ACC112 (cell line): ENCODE measurements at regions not wholly inside any gene's neighbourhood (a gene's known extent, or its start where the extent isn't known, plus 50 kb on each side); places are given as distances from the start of the nearest gene placed in this dataset.

Experiments
- H2AFZ ChIP-seq: fragments of 200-600 bp; sonication (generic); one replicate; pipeline ENCODE4 v1.6.0; 2017; ENCODE audit warnings: antibody characterized with exemption, low read length; ENCODE audit not compliant: unreplicated experiment
- H3K27ac ChIP-seq: fragments of 200-600 bp; sonication (generic); 2 replicates; pipeline ENCODE4 v1.5.1; 2014; ENCODE audit warnings: low read depth, mild to moderate bottlenecking, antibody characterized with exemption, low read length, moderate library complexity
- H3K27me3 ChIP-seq: fragments of 200-600 bp; sonication (generic); 2 replicates; pipeline ENCODE4 v1.6.1; 2014; ENCODE audit warnings: mild to moderate bottlenecking, antibody characterized with exemption, low read length, moderate library complexity, mixed read lengths; ENCODE audit not compliant: insufficient read depth
- H3K36me3 ChIP-seq: fragments of 200-600 bp; sonication (generic); 2 replicates; pipeline ENCODE4 v1.6.1; 2016; ENCODE audit warnings: mild to moderate bottlenecking, antibody characterized with exemption, low read length, moderate library complexity, mixed read lengths; ENCODE audit not compliant: insufficient read depth
- H3K4me1 ChIP-seq: fragments of 200-600 bp; sonication (generic); one replicate; pipeline ENCODE4 v1.6.1; 2016; ENCODE audit warnings: low read length, mixed read lengths; ENCODE audit not compliant: insufficient read depth, unreplicated experiment, control insufficient read depth
- H3K4me3 ChIP-seq: fragments of 200-600 bp; sonication (generic); 2 replicates; pipeline ENCODE4 v1.5.1; 2014; ENCODE audit warnings: mild to moderate bottlenecking, low read depth, low read length
- H3K79me2 ChIP-seq: fragments of 200-600 bp; sonication (generic); one replicate; pipeline ENCODE4 v1.6.0; 2016; ENCODE audit warnings: low read length; ENCODE audit not compliant: control insufficient read depth, unreplicated experiment, insufficient read depth

DNA sequence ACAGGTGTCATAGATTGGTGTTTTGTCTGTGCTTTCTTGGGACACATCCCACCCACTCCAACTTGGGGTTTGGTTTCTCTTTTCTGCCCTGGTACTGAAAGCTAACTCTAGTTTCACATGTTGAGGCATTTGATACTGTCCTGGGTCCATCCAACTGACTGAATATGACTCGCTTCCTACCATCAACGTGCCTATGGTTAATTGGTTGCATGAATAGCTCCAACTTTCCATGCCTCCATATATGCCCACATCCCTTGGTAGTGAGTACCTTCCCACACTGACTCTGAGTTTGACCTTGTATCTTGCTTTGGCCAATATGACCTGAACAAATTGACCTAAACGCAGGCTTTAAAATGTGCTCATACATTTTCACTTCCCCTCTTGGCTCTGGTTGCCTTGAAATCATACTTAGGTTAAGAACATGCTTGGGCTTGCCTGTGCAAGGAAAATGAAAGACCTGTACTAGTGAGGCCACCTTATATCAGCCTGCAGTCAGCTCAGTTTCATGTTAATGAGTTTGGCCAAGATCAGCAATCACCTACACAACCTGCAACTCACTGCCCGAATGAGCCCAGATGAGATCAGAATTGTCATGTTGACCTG, 81.0 kb upstream of the KCNK2 start:
- Histone ChIP-seq H3K4me1 (peaks cover 32% of the 10 kb centered on the region), H3K79me2 (no peaks in the 10 kb centered on the region), H3K36me3 (no peaks in the 10 kb centered on the region), H2AFZ (no peak overlapping the region), H3K27ac (peak overlapping the region; percentile 81), H3K27me3 (no peaks in the 10 kb centered on the region), H3K4me3 (no peak overlapping the region)

DNA sequence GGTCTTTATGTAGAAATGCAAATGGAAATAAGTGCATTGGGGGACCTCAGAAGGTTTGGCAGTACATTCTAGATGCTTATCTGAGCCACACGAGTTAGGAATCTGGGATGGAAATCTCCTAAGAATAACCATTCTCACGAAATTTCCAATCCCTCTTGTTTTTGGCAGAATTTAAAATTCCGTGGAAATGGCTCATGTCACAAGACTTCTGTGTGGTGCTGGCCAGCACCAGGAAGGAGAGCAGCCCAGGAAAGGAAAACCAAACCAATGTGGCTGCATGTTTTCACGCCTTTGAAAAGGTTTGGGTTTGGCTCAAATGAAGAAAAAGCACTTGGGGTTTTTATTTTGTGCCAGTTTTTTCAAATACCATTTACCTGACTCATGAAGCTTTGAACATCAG, 80.1 kb upstream of the KCNK2 start:
- H2AFZ ChIP-seq, result peak overlapping the region; percentile 48
- peaks cover 3% of the 10 kb centered on the region for H3K79me2 ChIP-seq
- H3K27ac ChIP-seq, result peak overlapping the region; percentile 81
- no peaks in the 10 kb centered on the region for H3K27me3 ChIP-seq
- peak overlapping the region; percentile 2; the same call in 1 of the 2 replicates for H3K4me3 ChIP-seq
- H3K4me1 ChIP-seq, result peaks cover 35% of the 10 kb centered on the region
- no peaks in the 10 kb centered on the region for H3K36me3 ChIP-seq

DNA sequence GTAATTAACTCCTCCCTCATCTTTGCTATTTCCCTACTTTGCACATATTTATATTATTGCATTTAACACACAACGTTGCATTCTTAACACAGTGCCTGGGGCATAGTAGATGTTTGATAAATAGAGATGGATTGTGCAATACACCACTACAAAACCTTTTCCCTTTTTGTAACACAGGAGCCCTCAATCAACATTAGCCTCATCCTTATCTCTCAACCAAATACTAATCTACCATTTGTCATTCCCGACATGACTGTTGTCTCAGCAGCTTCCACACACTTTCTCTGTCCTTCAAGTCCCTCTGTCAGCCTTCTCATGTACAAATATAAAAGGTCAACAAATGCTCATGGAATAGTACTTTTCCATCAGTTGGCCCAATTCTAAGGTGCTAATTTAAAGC, 78.9 kb upstream of the KCNK2 start:
- H3K79me2 ChIP-seq, result peaks cover 4% of the 10 kb centered on the region
- no peak overlapping the region for H3K4me3 ChIP-seq
- no peak overlapping the region for H2AFZ ChIP-seq
- no peaks in the 10 kb centered on the region for H3K36me3 ChIP-seq
- H3K27ac ChIP-seq, result no peak overlapping the region
- no peaks in the 10 kb centered on the region for H3K27me3 ChIP-seq
- H3K4me1 ChIP-seq, result peaks cover 46% of the 10 kb centered on the region

DNA sequence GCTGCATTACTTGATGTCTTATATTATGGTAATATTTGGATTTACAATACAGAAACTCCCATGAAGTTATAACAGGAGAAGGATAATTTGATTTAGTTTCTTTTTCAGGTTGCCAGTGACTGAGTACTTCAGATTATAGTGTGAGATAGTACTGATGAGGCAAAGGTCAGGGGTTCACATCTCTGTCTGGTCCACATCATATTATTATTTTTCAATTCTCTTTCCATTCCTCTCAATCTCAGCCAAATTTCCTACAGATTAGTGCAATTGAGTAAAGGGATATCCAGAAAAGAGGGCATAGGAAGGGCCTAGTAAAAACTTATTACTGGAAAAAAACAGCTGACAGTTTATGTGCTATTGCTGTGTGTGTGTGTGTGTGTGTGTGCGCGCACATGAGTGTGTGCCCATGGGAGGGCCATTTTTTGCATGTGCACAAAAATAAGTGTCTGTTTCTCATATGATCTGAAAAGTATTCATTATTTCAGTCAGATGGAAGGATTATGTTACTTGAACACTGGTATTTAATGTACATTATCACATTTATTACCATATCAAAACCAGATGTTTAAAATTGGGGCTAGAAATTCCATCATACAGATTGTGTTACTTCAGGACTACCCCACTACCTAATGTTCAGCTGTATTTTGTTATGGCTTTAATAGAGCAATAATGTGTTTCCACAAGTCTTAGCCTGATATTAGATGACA, 78.3 kb upstream of the KCNK2 start:
- no peaks in the 10 kb centered on the region for H3K27me3 ChIP-seq
- H3K4me1 ChIP-seq, result peaks cover 50% of the 10 kb centered on the region
- H3K4me3 ChIP-seq, result peak overlapping the region; percentile 79; the same call in 1 of the 2 replicates
- peaks cover 4% of the 10 kb centered on the region for H3K79me2 ChIP-seq
- H3K27ac ChIP-seq, result peak overlapping the region; percentile 73
- peak overlapping the region; percentile 92 for H2AFZ ChIP-seq
- H3K36me3 ChIP-seq, result no peaks in the 10 kb centered on the region

DNA sequence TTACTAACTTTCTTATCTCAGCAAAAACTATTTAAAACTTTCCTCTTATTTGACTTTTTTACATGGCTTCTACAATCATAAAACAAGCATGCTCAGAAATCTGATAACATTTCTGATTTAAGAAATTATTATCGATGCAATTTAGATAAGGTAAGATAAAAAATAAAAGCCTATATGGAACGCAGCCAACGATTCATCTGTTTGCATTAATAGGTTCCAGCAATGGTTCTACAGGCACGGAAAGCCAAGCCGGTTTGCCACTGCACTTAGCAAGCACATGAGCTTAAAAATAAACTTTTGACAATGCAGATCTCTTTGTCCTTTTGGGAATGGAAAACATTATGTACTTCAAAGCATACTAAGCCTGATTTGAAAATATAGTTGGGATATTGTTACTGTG, 77.5 kb upstream of the KCNK2 start:
- Histone ChIP-seq H3K36me3 (no peaks in the 10 kb centered on the region), H3K79me2 (peaks cover 4% of the 10 kb centered on the region), H2AFZ (peak overlapping the region; percentile 92), H3K27me3 (no peaks in the 10 kb centered on the region), H3K4me3 (peak overlapping the region; percentile 79), H3K27ac (peak overlapping the region; percentile 73), H3K4me1 (peaks cover 50% of the 10 kb centered on the region)

DNA sequence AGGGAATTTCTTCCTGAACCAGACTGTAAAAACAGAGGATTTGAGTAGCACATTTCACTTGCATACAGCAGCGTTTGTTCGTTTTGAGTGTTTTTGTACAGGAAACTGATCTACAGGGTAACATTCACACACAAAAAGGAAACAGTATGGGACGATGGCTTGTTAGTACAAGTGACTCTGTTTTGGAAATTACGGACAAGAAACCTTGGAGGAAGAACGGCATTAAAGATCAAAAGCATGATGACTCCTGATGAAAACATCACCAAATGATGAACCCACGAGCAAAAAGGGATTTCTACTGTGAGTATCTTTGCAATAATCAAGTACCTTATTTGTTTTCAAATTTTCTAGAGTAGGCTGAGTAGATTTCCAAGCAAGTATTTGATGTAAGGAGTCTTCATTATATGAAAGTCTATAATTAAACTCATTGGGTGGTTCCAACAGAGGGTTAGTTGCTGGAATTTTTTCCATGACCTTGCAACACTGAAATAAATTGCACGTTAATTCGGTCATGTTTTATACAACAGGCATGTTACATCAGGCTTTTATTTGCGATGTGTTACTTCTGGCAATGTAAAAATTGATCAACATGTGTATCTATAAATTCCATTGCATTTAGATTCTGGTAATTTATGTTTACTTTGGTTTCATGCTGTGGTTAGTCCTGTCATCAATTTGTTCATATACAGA, 76.7 kb upstream of the KCNK2 start:
- H3K4me3 ChIP-seq, result peak overlapping the region; percentile 79

DNA sequence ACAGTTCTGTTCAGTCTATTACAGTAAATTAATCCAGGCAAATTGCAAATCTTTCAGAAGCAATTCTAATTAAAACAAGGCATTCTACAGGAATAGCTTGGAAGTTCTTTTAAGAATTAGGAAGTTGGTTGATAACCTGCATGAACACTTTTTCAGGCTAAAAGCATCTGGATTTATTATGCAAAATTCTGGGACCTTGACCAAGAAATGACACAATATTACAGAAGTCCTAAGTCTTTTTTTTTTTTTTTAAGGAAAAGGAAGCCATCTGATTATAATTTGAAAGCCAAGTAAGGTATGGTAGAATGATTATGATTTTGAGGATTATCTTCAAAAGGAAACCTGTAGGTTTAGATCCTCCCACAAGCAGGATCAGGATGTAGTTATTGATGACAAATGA, 74.7 kb upstream of the KCNK2 start:
- Histone ChIP-seq H3K4me1 (peaks cover 42% of the 10 kb centered on the region), H3K4me3 (no peak overlapping the region), H3K36me3 (no peaks in the 10 kb centered on the region), H3K79me2 (peaks cover 4% of the 10 kb centered on the region), H2AFZ (no peak overlapping the region), H3K27me3 (no peaks in the 10 kb centered on the region), H3K27ac (no peak overlapping the region)

More for the DNA sequence above, 76.7 kb upstream of the KCNK2 start:
- Histone ChIP-seq H3K4me1 (peaks cover 54% of the 10 kb centered on the region), H3K79me2 (peaks cover 4% of the 10 kb centered on the region), H2AFZ (peak overlapping the region; percentile 92), H3K27ac (peak overlapping the region; percentile 73), H3K36me3 (no peaks in the 10 kb centered on the region), H3K27me3 (no peaks in the 10 kb centered on the region)

DNA sequence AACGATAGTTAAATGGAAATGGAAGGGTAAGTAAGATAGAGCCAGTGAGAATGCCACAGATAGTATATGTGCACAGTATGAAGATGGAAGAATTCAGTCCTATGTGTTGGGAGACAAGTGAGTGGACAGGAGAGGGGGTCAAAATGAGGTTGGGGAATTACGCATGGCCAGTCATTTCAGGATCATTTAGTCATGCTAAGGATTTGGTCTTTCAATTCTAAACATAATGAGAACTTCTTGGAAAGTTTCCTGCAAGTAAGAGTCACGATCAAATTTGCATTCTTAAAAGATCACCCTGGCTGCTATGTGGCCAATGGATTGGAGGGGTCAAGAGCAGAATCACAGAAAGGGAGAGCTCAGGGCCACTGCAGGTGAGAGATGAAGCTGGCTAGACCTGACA, 64.0 kb upstream of the KCNK2 start:
- Histone ChIP-seq H3K4me1 (peaks cover 14% of the 10 kb centered on the region), H3K79me2 (no peaks in the 10 kb centered on the region), H3K4me3 (no peak overlapping the region), H2AFZ (no peak overlapping the region), H3K36me3 (no peaks in the 10 kb centered on the region), H3K27me3 (no peaks in the 10 kb centered on the region), H3K27ac (no peak overlapping the region)

DNA sequence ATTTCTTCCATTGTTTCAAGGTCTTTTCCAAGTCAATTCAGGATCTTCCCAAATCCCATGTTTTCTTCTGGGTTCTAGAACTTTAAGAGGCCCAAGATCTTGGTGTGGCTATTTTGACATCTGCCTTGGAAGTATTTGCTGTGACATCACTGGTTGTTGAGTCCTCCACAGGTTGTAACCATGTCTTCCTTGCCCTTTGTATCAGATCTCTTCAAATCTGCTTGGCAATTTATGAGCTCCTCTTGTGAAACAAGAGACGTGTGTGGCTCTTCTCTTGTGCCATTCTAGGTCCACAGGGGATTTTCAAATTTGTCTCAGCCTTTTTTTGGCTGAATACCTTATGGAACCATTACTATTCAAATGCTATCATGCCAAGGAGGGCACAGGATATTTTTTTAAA, 60.3 kb upstream of the KCNK2 start:
- peak overlapping the region; percentile 54; the same call in 1 of the 2 replicates for H3K4me3 ChIP-seq
- H3K27ac ChIP-seq, result peak overlapping the region; percentile 68
- H2AFZ ChIP-seq, result peak overlapping the region; percentile 38
- no peaks in the 10 kb centered on the region for H3K79me2 ChIP-seq
- no peaks in the 10 kb centered on the region for H3K36me3 ChIP-seq
- H3K4me1 ChIP-seq, result peaks cover 20% of the 10 kb centered on the region
- no peaks in the 10 kb centered on the region for H3K27me3 ChIP-seq

DNA sequence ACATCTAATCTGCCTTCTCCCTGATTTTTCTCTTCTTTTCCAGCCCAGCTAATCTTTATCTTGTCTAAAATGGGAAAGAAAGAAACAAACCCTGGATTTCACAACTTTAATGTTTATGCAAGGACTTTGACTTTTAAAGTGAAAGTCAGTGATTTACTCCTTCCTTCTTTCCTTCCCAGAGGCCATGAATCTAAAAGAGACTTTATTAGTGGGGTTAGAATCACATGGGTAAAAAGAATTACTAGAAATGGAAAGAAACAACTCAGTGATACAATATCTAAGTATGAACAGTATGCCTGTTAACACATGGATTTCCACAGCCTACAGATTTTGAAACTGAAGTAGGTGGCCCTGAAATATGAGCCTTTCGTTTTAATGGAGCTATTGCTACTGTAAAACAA, 59.8 kb upstream of the KCNK2 start:
- Histone ChIP-seq H3K27ac (peak overlapping the region; percentile 68), H3K36me3 (no peaks in the 10 kb centered on the region), H3K4me3 (peak overlapping the region; percentile 54), H2AFZ (peak overlapping the region; percentile 38), H3K27me3 (no peaks in the 10 kb centered on the region), H3K4me1 (peaks cover 20% of the 10 kb centered on the region), H3K79me2 (no peaks in the 10 kb centered on the region)
